ENCODE measurements at regions not wholly inside any gene's neighbourhood (a gene's known extent, or its start where the extent isn't known, plus 50 kb on each side); places are given as distances from the start of the nearest gene placed in this dataset.

DNA sequence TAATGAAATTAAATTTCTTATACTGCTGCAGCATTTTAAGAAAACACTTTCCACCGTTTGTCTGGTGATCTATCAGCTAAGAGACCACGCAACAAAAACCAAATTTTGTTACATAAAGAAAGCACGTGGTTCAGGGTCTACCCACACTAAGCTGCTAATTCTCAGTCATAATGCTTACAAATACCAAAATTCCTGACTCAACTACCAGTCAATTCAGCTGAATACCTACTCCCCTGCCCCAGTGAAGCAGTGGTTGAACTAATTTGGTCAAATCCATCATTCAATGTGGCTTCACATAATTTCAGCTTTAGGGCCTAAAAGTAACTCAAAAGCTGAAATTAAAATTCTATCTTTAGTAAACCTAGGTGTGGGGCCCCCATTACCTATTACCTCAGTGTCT is 468.6 kb upstream of the ARID1B start:
- no peak overlapping the region for H3K27ac ChIP-seq
- no peak for DNase-seq (ENCODE audit: low spot score)
- CTCF ChIA-PET: no interaction called here
- POLR2A ChIA-PET (ENCODE audit: low non-redundant PET): interaction anchor here (0.7 kb wide), 1 partner anchor 135 kb away, joined by 3 read pairs; no protein-coding TSS in a partner anchor
- TF ChIP-seq CTCF (conservative IDR thresholded peaks at IDR 0.05; ENCODE audit: low read depth): no peak

GRCh38 chr6:156306531-156306930 is 470.6 kb upstream of the ARID1B start:
- DNase-seq (ENCODE audit: low spot score): no peak
- POLR2A ChIA-PET (ENCODE audit: low non-redundant PET): no interaction called here
- TF ChIP-seq CTCF (conservative IDR thresholded peaks at IDR 0.05; ENCODE audit: low read depth): no peak
- CTCF ChIA-PET: no interaction called here
- H3K27ac ChIP-seq: no peak overlapping the region

DNA sequence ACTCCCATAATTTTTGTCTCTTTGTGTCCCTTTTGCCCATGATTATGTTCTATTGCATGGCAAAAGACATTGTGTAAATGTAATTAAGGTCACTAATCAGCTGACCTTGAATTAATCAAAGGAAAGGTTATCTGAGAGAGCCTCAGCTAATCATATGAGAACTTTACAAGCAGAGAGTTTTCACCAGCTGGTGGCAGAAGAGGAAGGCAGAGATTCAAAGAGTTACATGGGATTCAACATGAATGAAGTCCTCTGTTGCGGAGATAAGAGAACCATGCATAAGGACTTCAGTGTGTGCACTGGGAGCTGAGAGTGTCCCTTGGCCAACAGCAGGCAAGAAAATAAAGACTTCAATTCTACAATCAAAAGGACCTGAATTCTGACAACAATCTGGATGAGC is 494.1 kb upstream of the ARID1B start:
- no peak for TF ChIP-seq CTCF (conservative IDR thresholded peaks at IDR 0.05; ENCODE audit: low read depth)
- no peak overlapping the region for H3K27ac ChIP-seq
- POLR2A ChIA-PET (ENCODE audit: low non-redundant PET): no interaction called here
- CTCF ChIA-PET: interaction anchor here (0.5 kb wide), 1 partner anchor 356 kb away, joined by 5 read pairs; no protein-coding TSS in a partner anchor
- no peak for DNase-seq (ENCODE audit: low spot score)

GRCh38 chr6:156282087-156282486 is 495.1 kb upstream of the ARID1B start:
- CTCF ChIA-PET: no interaction called here
- no peak for TF ChIP-seq CTCF (conservative IDR thresholded peaks at IDR 0.05; ENCODE audit: low read depth)

GRCh38 chr6:156281266-156281665 is 495.9 kb upstream of the ARID1B start:
- no peak for TF ChIP-seq CTCF (conservative IDR thresholded peaks at IDR 0.05; ENCODE audit: low read depth)
- ChIA-PET POLR2A (ENCODE audit: low non-redundant PET) (no interaction called here), CTCF (no interaction called here)
- H3K27ac ChIP-seq: no peak overlapping the region
- DNase-seq (ENCODE audit: low spot score): no peak

More at GRCh38 chr6:156282087-156282486, 495.1 kb upstream of the ARID1B start:
- POLR2A ChIA-PET (ENCODE audit: low non-redundant PET): no interaction called here
- no peak overlapping the region for H3K27ac ChIP-seq
- DNase-seq (ENCODE audit: low spot score): no peak

- ChIA-PET CTCF (no interaction called here), POLR2A (ENCODE audit: low non-redundant PET) (no interaction called here)
- no peak overlapping the region for H3K27ac ChIP-seq
- no peak for DNase-seq (ENCODE audit: low spot score)
- TF ChIP-seq CTCF (conservative IDR thresholded peaks at IDR 0.05; ENCODE audit: low read depth): no peak
These were observed 497.1 kb upstream of the ARID1B start for GRCh38 chr6:156280065-156280464.

All from RWPE1 (cell line).